ENCODE measurements at regions not wholly inside any gene's neighbourhood (a gene's known extent, or its start where the extent isn't known, plus 50 kb on each side); places are given as distances from the start of the nearest gene placed in this dataset.

GRCh38 chr19:27911122-27911898 lies 1301.6 kb downstream of the UQCRFS1 start:
- Histone ChIP-seq H3K27ac (no peak overlapping the region), H3K9me3 (peaks cover 21% of the 10 kb centered on the region; the same call in 1 of the 3 replicates), H3K4me3 (no peak overlapping the region), H3K4me1 (no peaks in the 10 kb centered on the region), H3K4me2 (no peak overlapping the region)
- DNase-seq (ENCODE audit: low read depth in 1 of 2, low spot score in 1 of 2) (no peak), ATAC-seq (0 out of 6 replicates have a peak, but pooled peaks of 1 of the 2 experiments have one; percentile 15), FAIRE-seq (no peak)
- WGBS (ENCODE audit: missing lambda C conversion rate) = 23% methylated on average over 17 of the region's 19 CpGs
- ChIA-PET CTCF (interaction anchor here (0.7 kb wide), 1 partner anchor 56 kb away, joined by 4 read pairs; no protein-coding TSS in a partner anchor), POLR2A (no interaction called here)
- no peak for TF ChIP-seq EHMT2 (IDR thresholded peaks at IDR 0.05; ENCODE audit: low read depth)

- POLR2A ChIA-PET = no interaction called here
- Histone ChIP-seq H3K4me3 (no peak overlapping the region), H3K27ac (no peak overlapping the region), H3K9me3 (peaks cover 21% of the 10 kb centered on the region; the same call in 1 of the 3 replicates), H3K4me1 (no peaks in the 10 kb centered on the region), H3K4me2 (no peak overlapping the region)
- no peak for TF ChIP-seq TP53 (CRISPR knock-in tag; IDR thresholded peaks at IDR 0.05)
- no peak for TF ChIP-seq HOXB5 (CRISPR knock-in tag; IDR thresholded peaks at IDR 0.05)
- no peak for TF ChIP-seq JUN (IDR thresholded peaks at IDR 0.05)
- no peak for TF ChIP-seq ZNF302 (CRISPR knock-in tag; IDR thresholded peaks at IDR 0.05)
- no peak for TF ChIP-seq CTCF (IDR thresholded peaks at IDR 0.05)
- no peak for TF ChIP-seq CHD2 (IDR thresholded peaks at IDR 0.05; ENCODE audit: low read length, partially characterized antibody)
- TF ChIP-seq KDM5A (IDR thresholded peaks at IDR 0.05) = no peak
- no peak for TF ChIP-seq EHMT2 (IDR thresholded peaks at IDR 0.05; ENCODE audit: low read depth)
- no peak for TF ChIP-seq NPAS2 (CRISPR knock-in tag; IDR thresholded peaks at IDR 0.05; ENCODE audit: borderline replicate concordance)
- 74% methylated on average over 29 of the region's 29 CpGs for WGBS (ENCODE audit: missing lambda C conversion rate)
- CTCF ChIA-PET = no interaction called here
- no peak for FAIRE-seq
- no peak for ATAC-seq
- DNase-seq (ENCODE audit: low read depth in 1 of 2, low spot score in 1 of 2) = no peak
Measured at GRCh38 chr19:27909861-27910260, 1303.1 kb downstream of the UQCRFS1 start.

GRCh38 chr19:27909185-27909840 lies 1303.6 kb downstream of the UQCRFS1 start:
- POLR2A ChIA-PET = no interaction called here

More at GRCh38 chr19:27909185-27909840, 1303.6 kb downstream of the UQCRFS1 start:
- H3K4me2 ChIP-seq = no peak overlapping the region
- no peak for FAIRE-seq
- H3K4me1 ChIP-seq = no peaks in the 10 kb centered on the region
- H3K27ac ChIP-seq = no peak overlapping the region
- H3K9me3 ChIP-seq = peaks cover 21% of the 10 kb centered on the region; the same call in 1 of the 3 replicates
- CTCF ChIA-PET = interaction anchor here (0.8 kb wide), 1 partner anchor 135 kb away, joined by 3 read pairs; no protein-coding TSS in a partner anchor
- no peak for DNase-seq (ENCODE audit: low read depth in 1 of 2, low spot score in 1 of 2)
- no peak; a peak in 1 of 6 replicates for ATAC-seq
- WGBS (ENCODE audit: missing lambda C conversion rate) = 46% methylated on average over 39 of the region's 40 CpGs
- no peak for TF ChIP-seq NFE2L2 (conservative IDR thresholded peaks at IDR 0.05; ENCODE audit: low read length)
- TF ChIP-seq FOXS1 (CRISPR knock-in tag; IDR thresholded peaks at IDR 0.05) = no peak
- no peak for TF ChIP-seq EHF (CRISPR knock-in tag; IDR thresholded peaks at IDR 0.05)
- TF ChIP-seq CBX2 (IDR thresholded peaks at IDR 0.05; ENCODE audit: borderline replicate concordance, low read depth) = no peak
- TF ChIP-seq HMGXB4 (CRISPR knock-in tag; IDR thresholded peaks at IDR 0.05; ENCODE audit: borderline replicate concordance) = no peak
- no peak for TF ChIP-seq HDAC2 (IDR thresholded peaks at IDR 0.05)
- TF ChIP-seq PBX3 (IDR thresholded peaks at IDR 0.05) = no peak
- TF ChIP-seq MAZ (IDR thresholded peaks at IDR 0.05; ENCODE audit: borderline replicate concordance, low read depth, low read length) = no peak
- TF ChIP-seq PHF8 (IDR thresholded peaks at IDR 0.05; ENCODE audit: borderline replicate concordance, low read depth) = no peak
- TF ChIP-seq E2F6 (IDR thresholded peaks at IDR 0.05; ENCODE audit: borderline replicate concordance, low read depth) = no peak
- no peak for TF ChIP-seq USF2 (IDR thresholded peaks at IDR 0.05)
- TF ChIP-seq ATOH8 (CRISPR knock-in tag; IDR thresholded peaks at IDR 0.05; ENCODE audit: low read depth) = no peak
- TF ChIP-seq EP300 (IDR thresholded peaks at IDR 0.05) = no peak
- no peak for TF ChIP-seq ZSCAN20 (CRISPR knock-in tag; IDR thresholded peaks at IDR 0.05)
- TF ChIP-seq GATA3 (IDR thresholded peaks at IDR 0.05; ENCODE audit: borderline replicate concordance) = no peak
- H3K4me3 ChIP-seq = no peak overlapping the region

Measured in A549 (cell line).